Mesothelial cell of epicardium (in vitro differentiated cells): ENCODE measurements at regions not wholly inside any gene's neighbourhood (a gene's known extent, or its start where the extent isn't known, plus 50 kb on each side); places are given as distances from the start of the nearest gene placed in this dataset.
A peak's percentile ranks its signal among the peaks of the same experiment; 100 is the strongest.

Experiments used
- DNase-seq, 2 experiments: peaks; one replicate each; pipeline ENCODE4 v3.0.0; 2021; ENCODE audit warnings: low spot score in 2 of 2; ENCODE audit not compliant: unreplicated experiment in 2 of 2
- H3K27ac Mint-ChIP-seq: 2 replicates; pipeline ENCODE4 v1.8.0; 2021; ENCODE audit warnings: mixed read lengths
- H3K27me3 Mint-ChIP-seq: 2 replicates; pipeline ENCODE4 v1.8.0; 2021; ENCODE audit warnings: low read depth, mixed read lengths
- H3K36me3 Mint-ChIP-seq: 2 replicates; pipeline ENCODE4 v1.8.0; 2021; ENCODE audit warnings: mixed read lengths
- H3K4me1 Mint-ChIP-seq: 2 replicates; pipeline ENCODE4 v1.8.0; 2021; ENCODE audit warnings: mixed read lengths
- H3K4me3 Mint-ChIP-seq: 2 replicates; pipeline ENCODE4 v1.8.0; 2021; ENCODE audit warnings: mild to moderate bottlenecking, moderate library complexity, mixed read lengths
- H3K9me3 Mint-ChIP-seq: 2 replicates; pipeline ENCODE4 v1.8.0; 2021; ENCODE audit warnings: mixed read lengths
- CTCF ChIP-seq: fragments of 200-600 bp; sonication (generic); IDR thresholded peaks from one replicate; pipeline ENCODE4 v1.5.0; 2021; ENCODE audit warnings: antibody characterized with exemption; ENCODE audit not compliant: unreplicated experiment

- H3K4me1 Mint-ChIP-seq = peaks cover 12% of the 10 kb centered on the region
- no peak for TF ChIP-seq CTCF
- DNase-seq = no peak
- no peak overlapping the region for H3K27ac Mint-ChIP-seq
- peaks cover 4% of the 10 kb centered on the region for H3K36me3 Mint-ChIP-seq
- peaks cover 4% of the 10 kb centered on the region for H3K27me3 Mint-ChIP-seq
- no peak overlapping the region for H3K4me3 Mint-ChIP-seq
- peaks cover 5% of the 10 kb centered on the region for H3K9me3 Mint-ChIP-seq
Observed at GRCh38 chr7:80333040-80333439, 178.8 kb downstream of the GNAT3 start.

GRCh38 chr7:80330434-80330833 lies 181.4 kb downstream of the GNAT3 start:
- TF ChIP-seq CTCF = no peak
- Mint-ChIP-seq H3K9me3 (peaks cover 18% of the 10 kb centered on the region), H3K4me1 (peaks cover 6% of the 10 kb centered on the region), H3K36me3 (peaks cover 9% of the 10 kb centered on the region), H3K27ac (peak overlapping the region; percentile 63), H3K27me3 (peaks cover 4% of the 10 kb centered on the region), H3K4me3 (no peak overlapping the region)
- no peak for DNase-seq

- Mint-ChIP-seq H3K27me3 (no peaks in the 10 kb centered on the region), H3K27ac (peak overlapping the region; percentile 90), H3K36me3 (peaks cover 9% of the 10 kb centered on the region), H3K4me1 (peaks cover 17% of the 10 kb centered on the region), H3K4me3 (no peak overlapping the region), H3K9me3 (peaks cover 23% of the 10 kb centered on the region)
- peak; percentile 37 to 51 for DNase-seq
- no peak for TF ChIP-seq CTCF
Observed at GRCh38 chr7:80324032-80324431, 187.8 kb downstream of the GNAT3 start.

- no peak for TF ChIP-seq CTCF
- DNase-seq = no peak
- Mint-ChIP-seq H3K27me3 (peaks cover 5% of the 10 kb centered on the region), H3K4me1 (peaks cover 35% of the 10 kb centered on the region), H3K27ac (no peak overlapping the region), H3K36me3 (no peaks in the 10 kb centered on the region), H3K4me3 (no peak overlapping the region), H3K9me3 (peaks cover 5% of the 10 kb centered on the region)
Observed at GRCh38 chr7:80319461-80319860, 184.8 kb downstream of the GNAI1 start.

GRCh38 chr7:80318081-80318480 lies 183.4 kb downstream of the GNAI1 start:
- H3K4me1 Mint-ChIP-seq = peaks cover 24% of the 10 kb centered on the region
- no peak overlapping the region for H3K4me3 Mint-ChIP-seq
- peaks cover 6% of the 10 kb centered on the region for H3K27me3 Mint-ChIP-seq
- H3K9me3 Mint-ChIP-seq = peaks cover 5% of the 10 kb centered on the region
- H3K27ac Mint-ChIP-seq = no peak overlapping the region
- H3K36me3 Mint-ChIP-seq = no peaks in the 10 kb centered on the region
- no peak for TF ChIP-seq CTCF
- no peak for DNase-seq

- TF ChIP-seq CTCF = no peak
- Mint-ChIP-seq H3K4me3 (no peak overlapping the region), H3K4me1 (peaks cover 32% of the 10 kb centered on the region), H3K27ac (peak overlapping the region; percentile 83), H3K27me3 (peaks cover 6% of the 10 kb centered on the region), H3K9me3 (peaks cover 3% of the 10 kb centered on the region), H3K36me3 (no peaks in the 10 kb centered on the region)
- no peak for DNase-seq
Observed at GRCh38 chr7:80316811-80317210, 182.2 kb downstream of the GNAI1 start.
